Fibroblast of mammary gland (primary cell): ENCODE measurements at regions not wholly inside any gene's neighbourhood (a gene's known extent, or its start where the extent isn't known, plus 50 kb on each side); places are given as distances from the start of the nearest gene placed in this dataset.
"Not testable (repeated sequence)": the region's sequence is repeated elsewhere in the genome, so short reads cannot be mapped to it uniquely, and the experiment has no call there.

Experiments used
- DNase-seq: peaks from one replicate; pipeline ENCODE4 v3.0.0-alpha.2; 2010; ENCODE audit warnings: low read depth
- H3K4me3 ChIP-seq: 2 replicates; pipeline ENCODE4 v1.5.1; 2011; ENCODE audit warnings: low read depth, mild to moderate bottlenecking, low read length, moderate library complexity; ENCODE audit not compliant: control insufficient read depth
- TF ChIP-seq, protein P1 (sequence below): conservative IDR thresholded peaks from 2 replicates; pipeline ENCODE4 v1.5.1; 2011; ENCODE audit warnings: low read depth, low read length, inconsistent platforms; ENCODE audit not compliant: control insufficient read depth, insufficient read depth

DNA sequence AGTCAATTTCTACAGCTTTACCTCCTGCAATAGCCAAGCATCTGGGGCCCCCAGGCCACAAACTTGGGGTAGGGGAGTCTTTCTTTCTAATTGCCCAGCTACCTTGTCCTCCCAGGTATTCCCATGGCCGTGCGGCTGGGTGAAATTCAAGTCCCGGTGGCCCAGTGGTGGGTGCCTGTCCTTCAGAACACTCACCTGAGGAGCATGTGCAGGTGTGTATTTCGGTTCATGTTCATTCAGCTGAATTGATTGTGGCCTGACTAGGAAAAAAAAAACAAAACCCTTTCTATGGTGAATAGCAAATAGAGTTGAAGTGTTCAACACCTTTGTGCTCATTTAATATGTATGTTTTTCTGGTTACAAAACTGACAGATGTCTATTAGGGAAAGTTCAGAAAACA is 319.5 kb upstream of the CHRNA7 start:
- not testable (repeated sequence) for DNase-seq, H3K4me3 ChIP-seq

DNA sequence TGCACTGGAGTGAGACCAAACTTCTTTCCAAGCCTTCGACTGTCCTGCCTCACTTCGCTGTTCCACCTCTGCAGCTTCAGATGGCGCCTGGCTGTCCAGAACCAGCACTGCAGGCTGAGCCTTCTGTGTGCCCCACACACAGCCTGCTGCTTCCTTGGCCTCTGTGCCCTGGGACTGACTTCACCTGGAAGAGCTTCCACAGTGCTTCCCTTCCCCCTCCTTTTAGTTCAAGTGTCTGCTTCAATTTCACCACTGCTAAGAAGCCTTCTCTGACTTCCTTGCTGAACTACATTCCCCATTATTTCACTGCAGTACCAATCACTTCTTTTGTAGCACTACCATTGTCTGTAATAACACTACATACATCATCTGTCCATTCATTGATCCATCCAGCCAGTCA is 315.1 kb upstream of the CHRNA7 start:
- H3K4me3 ChIP-seq, DNase-seq: not testable (repeated sequence)

DNA sequence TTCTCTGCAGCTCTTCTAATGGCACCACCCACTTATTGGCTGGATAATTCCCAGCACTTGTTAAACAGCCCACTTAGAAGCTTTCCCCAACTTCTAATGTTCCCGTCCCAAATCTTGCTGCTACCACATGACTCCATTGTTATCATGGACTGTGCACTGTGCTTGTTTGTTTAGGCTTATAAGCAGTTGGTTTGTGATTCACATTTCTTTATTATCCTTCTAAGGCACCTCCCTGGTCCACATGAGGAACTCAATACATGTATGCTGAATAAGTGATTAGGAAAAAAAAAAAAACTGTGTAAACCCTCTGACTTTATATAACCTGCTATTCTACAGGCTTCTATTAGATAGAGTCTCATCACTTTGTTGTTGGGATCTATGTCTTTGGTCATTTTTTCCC is 311.7 kb upstream of the CHRNA7 start:
- DNase-seq, H3K4me3 ChIP-seq: not testable (repeated sequence)

DNA sequence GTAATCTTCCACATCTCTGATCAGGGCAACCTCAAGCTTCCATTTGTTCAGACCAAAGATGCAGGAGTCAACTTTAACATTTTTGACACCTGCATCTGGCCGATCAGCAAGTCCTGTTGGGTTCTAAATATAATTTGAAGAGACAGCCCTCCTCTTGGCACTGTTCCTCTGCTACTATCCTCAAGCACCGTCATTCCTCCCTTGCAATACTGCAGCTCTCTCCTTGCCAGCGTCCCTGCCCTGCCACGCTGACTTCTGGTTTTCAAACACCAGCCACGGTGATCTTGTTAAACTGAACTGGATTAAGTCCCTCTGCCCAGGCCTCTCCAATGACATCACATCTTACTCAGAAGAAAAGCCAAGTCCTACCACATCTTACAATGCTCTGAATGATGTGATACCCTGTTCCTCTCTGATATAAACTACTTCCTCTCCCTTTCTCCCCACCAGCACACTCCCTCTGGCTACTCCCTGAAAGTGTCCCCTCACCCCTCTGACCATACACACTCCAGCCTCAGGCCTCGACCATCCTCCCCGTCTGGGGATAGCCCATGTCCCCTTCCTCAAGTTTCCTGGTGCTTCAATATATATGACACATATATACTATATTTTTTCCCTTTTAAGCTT is 310.8 kb upstream of the CHRNA7 start:
- H3K4me3 ChIP-seq, DNase-seq: not testable (repeated sequence)

DNA sequence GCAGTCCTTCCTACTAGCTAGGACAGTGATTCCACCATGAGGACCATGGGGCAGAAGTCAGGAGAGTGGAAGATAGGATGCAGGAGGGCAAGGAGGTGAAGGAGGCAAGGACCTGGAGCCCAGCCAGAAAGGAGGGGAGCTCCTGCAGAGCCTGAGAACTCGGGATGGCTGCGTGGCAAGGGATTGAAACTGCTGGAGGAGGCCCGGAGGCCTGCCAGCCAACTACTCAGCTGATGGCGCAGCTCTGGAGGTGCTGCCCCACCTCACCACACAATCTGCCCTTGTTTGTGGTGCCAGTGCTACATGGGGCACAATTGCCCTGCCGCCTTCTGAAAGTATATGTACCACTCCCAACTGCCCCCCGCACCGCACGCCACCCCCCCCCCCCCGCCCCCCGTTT is 307.3 kb upstream of the CHRNA7 start:
- not testable (repeated sequence) for H3K4me3 ChIP-seq, DNase-seq

DNA sequence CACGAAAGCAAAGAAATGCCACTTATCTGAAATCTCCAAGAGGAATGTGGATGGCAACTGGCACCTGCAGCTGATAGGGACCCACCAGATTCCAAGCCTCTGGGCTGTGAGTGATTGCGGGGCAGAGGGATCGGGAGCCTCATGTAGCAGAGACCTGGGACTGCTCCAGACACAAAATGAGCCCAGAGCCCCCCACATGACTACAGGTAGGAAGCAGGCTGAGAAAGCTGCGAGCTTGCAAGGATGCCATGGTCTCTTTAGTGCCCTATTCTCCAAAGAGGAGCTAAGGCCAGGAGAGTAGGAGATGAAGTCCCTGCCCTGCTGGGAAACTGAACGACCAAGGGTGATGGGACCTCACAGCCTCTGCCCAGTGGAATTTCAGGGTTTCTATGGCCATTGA is 305.4 kb upstream of the CHRNA7 start:
- H3K4me3 ChIP-seq: not testable (repeated sequence)

DNA sequence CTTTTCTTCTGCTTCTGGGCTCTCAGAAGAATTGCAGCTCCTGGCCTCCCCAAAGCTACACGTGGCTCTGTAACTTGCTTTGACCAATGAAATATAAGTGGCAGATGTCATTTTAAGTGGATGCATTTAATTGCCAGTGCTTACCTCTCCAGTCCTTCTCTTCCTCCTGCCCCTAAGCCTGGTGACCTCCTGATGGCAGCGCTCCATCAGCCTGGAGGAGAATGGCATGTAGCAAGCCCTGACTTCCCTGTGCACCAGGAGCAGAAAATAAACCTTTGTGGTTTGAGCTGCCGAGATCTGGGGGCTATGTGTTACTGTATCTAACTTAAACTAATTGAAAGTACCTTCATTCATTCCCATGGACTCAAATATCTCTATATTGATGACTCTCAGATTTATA is 304.7 kb upstream of the CHRNA7 start:
- not testable (repeated sequence) for H3K4me3 ChIP-seq, DNase-seq

More for the DNA sequence above, 305.4 kb upstream of the CHRNA7 start:
- DNase-seq: not testable (repeated sequence)

DNA sequence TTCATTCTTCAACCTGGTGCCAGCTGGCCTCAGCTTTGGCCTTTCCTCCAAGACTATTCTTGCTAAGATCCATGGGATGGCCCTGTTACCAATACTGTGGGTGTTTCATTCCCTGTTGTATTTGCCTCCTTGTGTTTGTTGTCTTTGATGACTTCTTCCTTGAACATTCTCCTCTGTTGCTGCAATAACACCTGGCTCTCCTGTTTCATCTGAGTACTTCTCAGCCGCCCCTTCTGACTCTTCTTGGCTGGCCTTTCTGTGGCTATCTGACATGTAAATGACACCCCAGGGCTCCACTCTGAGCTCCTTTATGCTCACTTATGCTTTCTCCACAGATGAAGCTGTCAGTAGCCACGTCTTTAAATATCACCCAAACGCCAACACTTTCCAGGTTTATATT is 302.7 kb upstream of the CHRNA7 start:
- no peak for DNase-seq
- TF ChIP-seq, protein P1, sequence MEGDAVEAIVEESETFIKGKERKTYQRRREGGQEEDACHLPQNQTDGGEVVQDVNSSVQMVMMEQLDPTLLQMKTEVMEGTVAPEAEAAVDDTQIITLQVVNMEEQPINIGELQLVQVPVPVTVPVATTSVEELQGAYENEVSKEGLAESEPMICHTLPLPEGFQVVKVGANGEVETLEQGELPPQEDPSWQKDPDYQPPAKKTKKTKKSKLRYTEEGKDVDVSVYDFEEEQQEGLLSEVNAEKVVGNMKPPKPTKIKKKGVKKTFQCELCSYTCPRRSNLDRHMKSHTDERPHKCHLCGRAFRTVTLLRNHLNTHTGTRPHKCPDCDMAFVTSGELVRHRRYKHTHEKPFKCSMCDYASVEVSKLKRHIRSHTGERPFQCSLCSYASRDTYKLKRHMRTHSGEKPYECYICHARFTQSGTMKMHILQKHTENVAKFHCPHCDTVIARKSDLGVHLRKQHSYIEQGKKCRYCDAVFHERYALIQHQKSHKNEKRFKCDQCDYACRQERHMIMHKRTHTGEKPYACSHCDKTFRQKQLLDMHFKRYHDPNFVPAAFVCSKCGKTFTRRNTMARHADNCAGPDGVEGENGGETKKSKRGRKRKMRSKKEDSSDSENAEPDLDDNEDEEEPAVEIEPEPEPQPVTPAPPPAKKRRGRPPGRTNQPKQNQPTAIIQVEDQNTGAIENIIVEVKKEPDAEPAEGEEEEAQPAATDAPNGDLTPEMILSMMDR: no peak
- H3K4me3 ChIP-seq: no peak overlapping the region

DNA sequence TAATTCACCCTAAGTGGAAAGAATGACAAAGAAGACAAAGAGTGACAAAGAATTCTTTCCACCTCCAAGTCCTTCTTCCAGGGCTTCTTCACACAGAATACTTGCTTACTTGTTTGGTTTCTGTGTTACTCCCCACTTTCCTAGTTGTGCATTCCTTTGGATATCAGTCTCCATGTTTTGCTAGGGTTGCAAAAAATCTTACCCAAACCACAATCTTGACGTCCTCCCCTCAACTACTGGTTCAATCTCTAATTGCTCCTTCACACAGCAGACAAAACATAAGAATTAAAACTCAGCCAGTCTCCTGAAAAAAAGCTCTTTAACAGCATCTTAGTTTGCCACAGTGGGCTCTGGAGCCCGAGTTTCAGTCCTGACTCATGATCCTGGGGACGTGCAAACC is 297.6 kb upstream of the CHRNA7 start:
- TF ChIP-seq, protein P1: no peak
- no peak for DNase-seq
- H3K4me3 ChIP-seq: no peak overlapping the region

DNA sequence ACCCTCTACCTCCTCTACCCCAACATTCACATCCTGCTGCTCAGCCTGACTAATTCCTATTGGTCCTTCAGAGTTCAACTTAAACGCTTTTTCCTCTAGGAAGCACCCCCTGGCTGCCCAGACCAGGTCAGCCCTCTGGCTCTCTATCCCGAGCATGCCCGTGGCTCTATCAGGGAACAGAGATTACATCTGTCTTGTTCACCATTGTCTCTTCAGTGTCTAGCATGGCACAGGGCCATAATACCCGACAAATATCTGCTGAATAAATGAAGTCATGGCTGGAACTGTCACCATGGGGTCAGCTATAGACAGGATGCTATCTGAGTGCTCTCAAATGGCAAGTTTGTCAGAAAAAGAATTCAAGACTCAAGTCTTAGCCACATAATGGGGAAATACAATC is 296.9 kb upstream of the CHRNA7 start:
- no peak overlapping the region for H3K4me3 ChIP-seq
- DNase-seq: no peak
- TF ChIP-seq, protein P1: no peak

DNA sequence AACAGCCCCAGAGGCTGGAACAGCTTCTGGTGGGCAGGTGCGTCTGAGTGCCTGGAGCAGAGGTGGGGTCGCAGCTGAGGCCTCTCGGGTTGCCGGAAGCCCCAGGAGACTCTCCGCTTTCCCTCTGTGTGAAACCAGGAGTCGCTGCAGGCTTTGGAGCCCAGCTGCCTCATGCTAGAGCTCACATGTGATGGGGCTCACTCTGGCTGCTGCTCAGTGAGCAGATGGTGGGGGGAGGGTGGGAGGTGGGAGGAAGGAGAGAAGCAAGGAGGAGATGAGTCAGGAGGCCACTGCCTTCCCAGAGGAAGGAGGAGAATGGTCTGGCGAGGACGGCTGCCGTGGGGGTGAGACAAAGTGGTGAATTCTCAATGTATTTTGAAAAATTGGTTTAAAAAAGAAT is 290.1 kb upstream of the CHRNA7 start:
- H3K4me3 ChIP-seq: no peak overlapping the region
- TF ChIP-seq, protein P1: no peak
- peak; percentile 56 for DNase-seq
